ENCODE measurements at regions not wholly inside any gene's neighbourhood (a gene's known extent, or its start where the extent isn't known, plus 50 kb on each side); places are given as distances from the start of the nearest gene placed in this dataset.
"Not testable (repeated sequence)": the region's sequence is repeated elsewhere in the genome, so short reads cannot be mapped to it uniquely, and the experiment has no call there.

DNA sequence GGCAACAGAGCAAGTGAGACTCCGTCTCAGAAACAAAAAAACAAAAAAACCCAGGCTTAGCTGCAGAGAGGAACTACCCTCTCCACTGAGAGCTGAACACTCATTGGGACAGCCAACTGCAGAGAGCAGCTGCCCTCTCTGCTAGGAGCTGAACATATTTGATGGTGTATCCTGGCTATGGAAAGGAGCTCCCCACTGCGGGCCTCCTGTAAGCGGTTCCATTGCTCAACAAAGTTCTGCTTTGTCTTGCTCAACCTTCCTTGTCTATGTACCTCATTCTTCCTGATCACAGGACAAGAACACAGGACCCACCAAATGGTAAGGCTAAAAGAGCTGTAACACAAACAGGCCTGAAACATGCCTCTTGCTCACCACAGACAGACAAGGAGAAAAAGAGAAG, 246.3 kb upstream of the LRRTM4 start:
- Histone ChIP-seq H3K27ac (no peak overlapping the region), H3K4me1 (no peaks in the 10 kb centered on the region), H3K36me3 (no peaks in the 10 kb centered on the region), H3K9me3 (peaks cover 0 to 4% (median 0%) of the 10 kb centered on the region in 4 donors), H3K4me3 (no peak overlapping the region), H3K27me3 (no peaks in the 10 kb centered on the region)
- no peak for DNase-seq
- TF ChIP-seq, protein P1, sequence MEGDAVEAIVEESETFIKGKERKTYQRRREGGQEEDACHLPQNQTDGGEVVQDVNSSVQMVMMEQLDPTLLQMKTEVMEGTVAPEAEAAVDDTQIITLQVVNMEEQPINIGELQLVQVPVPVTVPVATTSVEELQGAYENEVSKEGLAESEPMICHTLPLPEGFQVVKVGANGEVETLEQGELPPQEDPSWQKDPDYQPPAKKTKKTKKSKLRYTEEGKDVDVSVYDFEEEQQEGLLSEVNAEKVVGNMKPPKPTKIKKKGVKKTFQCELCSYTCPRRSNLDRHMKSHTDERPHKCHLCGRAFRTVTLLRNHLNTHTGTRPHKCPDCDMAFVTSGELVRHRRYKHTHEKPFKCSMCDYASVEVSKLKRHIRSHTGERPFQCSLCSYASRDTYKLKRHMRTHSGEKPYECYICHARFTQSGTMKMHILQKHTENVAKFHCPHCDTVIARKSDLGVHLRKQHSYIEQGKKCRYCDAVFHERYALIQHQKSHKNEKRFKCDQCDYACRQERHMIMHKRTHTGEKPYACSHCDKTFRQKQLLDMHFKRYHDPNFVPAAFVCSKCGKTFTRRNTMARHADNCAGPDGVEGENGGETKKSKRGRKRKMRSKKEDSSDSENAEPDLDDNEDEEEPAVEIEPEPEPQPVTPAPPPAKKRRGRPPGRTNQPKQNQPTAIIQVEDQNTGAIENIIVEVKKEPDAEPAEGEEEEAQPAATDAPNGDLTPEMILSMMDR (IDR thresholded peaks at IDR 0.05) = no peak
- TF ChIP-seq POLR2A (IDR thresholded peaks at IDR 0.05) = no peak

DNA sequence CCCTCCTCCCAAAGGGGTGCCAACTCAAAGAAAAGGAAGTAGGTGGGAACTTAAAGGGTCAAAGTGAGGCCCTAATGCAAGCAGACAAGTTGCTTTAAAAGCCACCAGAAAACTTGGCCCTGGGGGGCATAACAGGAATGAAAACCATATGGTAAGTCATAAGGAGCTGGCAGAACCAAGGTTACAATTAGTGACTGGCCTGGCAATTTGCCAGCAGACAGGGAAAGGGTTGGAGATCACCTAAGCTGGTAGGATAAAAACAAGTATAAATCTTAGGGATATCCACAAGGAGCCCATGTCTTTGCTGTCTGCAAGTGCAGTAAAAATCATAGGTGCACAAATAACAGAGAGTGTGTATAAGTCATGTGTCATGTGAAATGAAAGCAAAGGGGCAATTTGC, 256.7 kb upstream of the LRRTM4 start:
- Histone ChIP-seq H3K36me3 (no peaks in the 10 kb centered on the region), H3K4me1 (no peaks in the 10 kb centered on the region), H3K9me3 (no peaks in the 10 kb centered on the region), H3K27me3 (no peaks in the 10 kb centered on the region), H3K27ac (no peak overlapping the region), H3K4me3 (no peak overlapping the region)
- TF ChIP-seq, protein P1 (IDR thresholded peaks at IDR 0.05) = no peak
- TF ChIP-seq POLR2A (IDR thresholded peaks at IDR 0.05) = no peak
- no peak for DNase-seq

DNA sequence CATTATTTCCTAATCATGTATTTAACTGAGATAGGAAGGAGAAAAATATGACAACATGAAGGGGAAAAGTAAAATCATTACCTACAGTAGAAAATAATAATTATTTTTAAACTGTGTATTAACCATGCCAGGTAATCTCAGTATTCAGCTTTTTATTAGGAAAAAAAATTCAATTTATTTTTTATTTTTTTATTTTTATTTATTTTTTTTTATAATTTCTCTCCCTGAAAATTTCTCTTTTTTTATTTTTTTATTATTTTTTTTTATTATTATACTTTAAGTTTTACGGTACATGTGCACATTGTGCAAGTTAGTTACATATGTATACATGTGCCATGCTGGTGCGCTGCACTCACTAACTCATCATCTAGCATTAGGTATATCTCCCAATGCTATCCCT, 271.3 kb upstream of the LRRTM4 start:
- H3K9me3 ChIP-seq, H3K4me3 ChIP-seq, H3K27me3 ChIP-seq, H3K36me3 ChIP-seq, H3K4me1 ChIP-seq, H3K27ac ChIP-seq, DNase-seq: not testable (repeated sequence)

DNA sequence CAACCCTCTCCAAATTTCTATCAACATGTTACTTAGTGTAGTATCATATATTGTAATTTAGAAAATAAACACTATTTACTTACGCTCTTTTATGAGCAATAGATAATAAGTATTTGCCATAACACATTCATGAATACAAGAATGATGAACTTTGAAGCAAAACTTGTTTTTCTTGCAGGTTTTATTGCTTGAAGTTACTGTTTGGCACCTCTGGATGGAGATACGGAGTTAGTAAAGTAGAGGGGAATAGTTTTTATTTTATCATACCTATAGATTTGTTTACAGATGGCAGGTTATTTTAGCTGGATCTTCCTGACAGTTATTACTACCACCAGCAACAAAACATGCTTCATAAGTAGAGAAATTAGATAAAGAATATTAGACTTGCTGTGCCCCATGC, 274.2 kb upstream of the LRRTM4 start:
- no peak overlapping the region for H3K4me3 ChIP-seq
- DNase-seq = no peak
- no peaks in the 10 kb centered on the region for H3K4me1 ChIP-seq
- no peak for TF ChIP-seq POLR2A (IDR thresholded peaks at IDR 0.05)
- TF ChIP-seq, protein P1 (IDR thresholded peaks at IDR 0.05) = no peak
- H3K9me3 ChIP-seq = no peaks in the 10 kb centered on the region
- no peak overlapping the region for H3K27ac ChIP-seq
- no peaks in the 10 kb centered on the region for H3K36me3 ChIP-seq
- no peaks in the 10 kb centered on the region for H3K27me3 ChIP-seq

DNA sequence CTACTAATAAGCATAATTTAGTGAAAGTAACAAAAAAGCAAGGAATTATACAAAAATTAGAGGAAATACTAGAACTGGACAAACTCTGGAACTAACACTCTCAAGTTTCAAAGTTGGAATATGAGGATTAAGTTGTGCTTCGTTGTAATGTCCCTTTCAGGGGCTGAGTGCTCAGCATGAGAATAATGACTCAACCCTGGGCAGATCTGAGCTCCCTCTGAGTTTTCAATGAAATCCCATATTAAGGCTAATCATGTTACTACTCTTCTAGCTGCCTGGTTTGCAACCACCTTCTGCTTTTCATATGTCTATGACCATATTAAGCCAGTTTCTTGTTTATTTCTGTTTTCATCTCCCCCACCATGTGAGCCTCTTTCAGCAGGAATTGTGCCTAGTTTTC, 274.9 kb upstream of the LRRTM4 start:
- Histone ChIP-seq H3K4me1 (no peaks in the 10 kb centered on the region), H3K9me3 (no peaks in the 10 kb centered on the region), H3K27me3 (no peaks in the 10 kb centered on the region), H3K36me3 (no peaks in the 10 kb centered on the region), H3K4me3 (no peak overlapping the region), H3K27ac (no peak overlapping the region)
- TF ChIP-seq, protein P1 (IDR thresholded peaks at IDR 0.05) = no peak
- DNase-seq = no peak

DNA sequence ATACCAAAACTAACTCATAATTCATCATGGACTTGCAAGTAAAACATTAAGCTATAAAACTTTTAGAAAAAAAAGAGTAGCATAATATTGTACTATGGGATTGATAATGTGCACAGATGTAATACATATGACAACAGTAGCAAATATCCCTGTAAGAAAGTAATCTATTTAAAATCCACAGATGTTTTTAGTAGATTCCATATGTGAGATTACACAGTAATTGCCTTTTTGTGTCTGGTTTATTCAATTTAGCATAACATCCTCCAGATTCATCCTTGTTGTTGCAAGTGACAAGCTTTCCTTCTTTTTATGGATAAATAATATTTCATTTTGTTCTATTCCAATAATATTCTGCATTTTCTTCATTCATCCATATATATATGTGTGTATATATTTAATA, 278.2 kb upstream of the LRRTM4 start:
- no peak for DNase-seq
- no peaks in the 10 kb centered on the region for H3K27me3 ChIP-seq
- H3K27ac ChIP-seq = no peak overlapping the region
- no peaks in the 10 kb centered on the region for H3K36me3 ChIP-seq
- no peaks in the 10 kb centered on the region for H3K4me1 ChIP-seq
- H3K4me3 ChIP-seq = no peak overlapping the region
- no peaks in the 10 kb centered on the region for H3K9me3 ChIP-seq
- TF ChIP-seq, protein P1 (IDR thresholded peaks at IDR 0.05) = no peak
- TF ChIP-seq POLR2A (IDR thresholded peaks at IDR 0.05) = no peak
